Inflammatory macrophage treated with lipopolysaccharide for 1 hour (primary cell): ENCODE measurements at regions not wholly inside any gene's neighbourhood (a gene's known extent, or its start where the extent isn't known, plus 50 kb on each side); places are given as distances from the start of the nearest gene placed in this dataset.
"Not testable (repeated sequence)": the region's sequence is repeated elsewhere in the genome, so short reads cannot be mapped to it uniquely, and the experiment has no call there.

Source experiments
- DNase-seq, 2 donors: peaks; one replicate each; pipeline ENCODE4 v3.0.0-alpha.2; 2020 to 2022

- not testable (repeated sequence) for DNase-seq
Observed at GRCh38 chr21:5066682-5067251, 5454.6 kb upstream of the TPTE start.

DNA sequence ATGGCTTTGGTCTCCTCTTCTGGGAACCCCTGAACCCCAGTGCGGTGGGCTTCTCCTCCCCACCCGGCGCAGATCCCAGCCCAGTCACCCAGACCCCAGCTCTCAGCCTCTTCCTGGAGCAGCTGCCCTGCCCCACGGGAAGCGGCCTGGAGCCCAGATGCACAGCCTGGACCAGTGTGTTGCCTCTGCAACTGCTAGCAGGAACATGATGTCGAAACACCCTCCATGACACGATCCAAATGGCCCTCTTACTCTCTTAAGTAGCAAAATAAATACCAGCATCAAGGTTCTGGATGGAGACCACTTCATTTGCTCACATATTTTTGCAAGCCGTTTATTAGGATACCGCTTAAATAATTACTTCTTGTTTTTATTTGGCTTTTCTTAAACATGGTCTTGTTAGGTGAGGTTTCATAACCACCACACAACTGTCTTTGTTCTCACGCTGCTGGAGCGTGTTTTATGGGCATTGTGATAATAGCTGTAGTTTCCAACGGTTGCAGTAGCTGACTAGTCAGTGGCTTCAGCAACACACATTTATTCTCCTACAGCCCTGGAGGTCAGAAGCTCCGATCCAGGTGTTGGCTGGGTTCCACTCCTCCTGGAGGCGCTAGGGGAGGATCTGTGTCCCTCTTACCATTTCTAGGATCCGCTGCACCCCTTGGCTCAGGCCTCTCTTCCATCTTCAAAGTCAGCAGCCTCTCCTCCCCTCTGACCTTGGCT lies 5453.9 kb upstream of the TPTE start:
- not testable (repeated sequence) for DNase-seq

DNA sequence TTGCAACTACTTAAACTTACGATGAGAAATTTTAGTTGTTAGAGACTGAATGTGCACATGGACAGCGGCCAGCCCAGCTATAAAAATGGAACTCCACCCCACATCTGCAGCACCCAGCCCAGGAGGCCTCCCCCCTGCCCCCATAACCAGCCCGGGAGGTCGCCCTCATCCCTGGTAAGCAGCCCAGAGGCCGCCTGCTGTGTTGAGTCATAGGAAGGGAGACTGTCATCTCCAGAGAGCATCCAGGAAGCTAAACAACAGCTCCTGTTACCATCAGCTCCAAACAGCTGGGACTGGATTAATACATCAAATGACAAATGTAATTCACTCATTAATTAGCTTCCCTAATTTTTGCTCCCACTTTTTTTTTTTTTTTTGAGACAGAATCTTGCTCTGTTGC lies 5452.7 kb upstream of the TPTE start:
- DNase-seq, result not testable (repeated sequence)

DNA sequence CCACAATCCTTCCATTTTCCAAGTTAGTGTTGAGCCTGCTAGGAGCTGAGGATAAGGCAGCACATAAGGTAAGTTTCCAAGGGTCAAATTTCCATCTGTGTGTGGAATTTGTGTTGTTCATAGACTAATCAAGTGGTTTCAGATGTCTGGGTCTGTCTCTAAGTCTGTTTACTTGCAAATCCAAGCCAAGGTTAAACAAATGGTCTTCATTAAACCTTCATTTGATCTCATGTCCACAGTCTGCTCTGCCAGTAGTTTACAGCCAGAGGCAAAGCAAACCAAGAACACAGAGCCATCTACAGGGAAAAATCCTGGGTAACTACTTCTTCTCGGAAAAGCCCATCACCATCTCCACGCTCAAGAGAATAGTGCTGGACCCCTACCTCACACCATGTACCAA lies 5450.2 kb upstream of the TPTE start:
- DNase-seq, result not testable (repeated sequence)

GRCh38 chr21:5076854-5077253 lies 5444.5 kb upstream of the TPTE start:
- not testable (repeated sequence) for DNase-seq

DNA sequence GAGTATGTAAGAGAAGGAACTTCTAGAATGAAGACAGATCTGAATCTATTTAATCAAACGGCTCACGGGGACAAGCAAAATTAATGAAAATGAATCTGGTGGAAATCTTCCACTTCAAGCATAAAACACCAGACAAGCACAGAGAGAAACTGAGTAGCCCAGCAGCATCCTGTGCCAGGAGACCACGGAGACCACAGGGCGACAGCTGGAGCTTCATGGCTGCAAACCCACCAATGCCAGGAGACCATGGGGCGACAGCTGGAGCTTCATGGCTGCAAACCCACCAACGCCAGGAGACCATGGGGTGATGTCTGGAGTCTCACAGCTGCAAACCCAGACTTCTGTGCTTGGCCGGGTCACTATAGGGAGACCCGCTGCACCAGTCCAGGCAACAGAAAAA lies 5442.0 kb upstream of the TPTE start:
- not testable (repeated sequence) for DNase-seq

- DNase-seq, result not testable (repeated sequence)
Observed at GRCh38 chr21:5080015-5080414, 5441.4 kb upstream of the TPTE start.

- DNase-seq, result not testable (repeated sequence)
Observed at GRCh38 chr21:5084246-5084645, 5437.1 kb upstream of the TPTE start.

- not testable (repeated sequence) for DNase-seq
Observed at GRCh38 chr21:5085456-5085855, 5435.9 kb upstream of the TPTE start.

GRCh38 chr21:5086416-5086815 lies 5435.0 kb upstream of the TPTE start:
- peak; percentile 5 to 17 for DNase-seq

DNA sequence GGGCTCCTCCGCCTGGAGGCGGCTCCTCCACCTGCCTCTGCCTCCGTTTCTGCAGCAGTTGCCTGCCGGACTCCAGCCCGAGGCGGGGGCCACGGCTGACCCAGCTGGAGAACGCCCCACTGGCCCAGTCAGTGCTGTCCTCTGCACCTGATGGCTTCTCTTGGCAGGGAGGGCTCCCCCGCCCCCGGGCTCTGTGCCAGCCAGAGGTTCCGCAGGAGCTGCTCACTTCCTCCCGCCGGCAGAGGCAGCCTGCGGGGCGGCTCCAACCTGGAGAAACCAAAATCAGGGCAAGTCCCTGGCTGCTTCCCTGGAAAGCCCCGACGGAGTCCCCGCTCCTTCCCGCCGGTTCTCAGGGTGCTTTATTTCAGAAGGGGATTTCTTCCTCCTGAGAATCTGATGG lies 5432.6 kb upstream of the TPTE start:
- DNase-seq, result not testable (repeated sequence)

DNA sequence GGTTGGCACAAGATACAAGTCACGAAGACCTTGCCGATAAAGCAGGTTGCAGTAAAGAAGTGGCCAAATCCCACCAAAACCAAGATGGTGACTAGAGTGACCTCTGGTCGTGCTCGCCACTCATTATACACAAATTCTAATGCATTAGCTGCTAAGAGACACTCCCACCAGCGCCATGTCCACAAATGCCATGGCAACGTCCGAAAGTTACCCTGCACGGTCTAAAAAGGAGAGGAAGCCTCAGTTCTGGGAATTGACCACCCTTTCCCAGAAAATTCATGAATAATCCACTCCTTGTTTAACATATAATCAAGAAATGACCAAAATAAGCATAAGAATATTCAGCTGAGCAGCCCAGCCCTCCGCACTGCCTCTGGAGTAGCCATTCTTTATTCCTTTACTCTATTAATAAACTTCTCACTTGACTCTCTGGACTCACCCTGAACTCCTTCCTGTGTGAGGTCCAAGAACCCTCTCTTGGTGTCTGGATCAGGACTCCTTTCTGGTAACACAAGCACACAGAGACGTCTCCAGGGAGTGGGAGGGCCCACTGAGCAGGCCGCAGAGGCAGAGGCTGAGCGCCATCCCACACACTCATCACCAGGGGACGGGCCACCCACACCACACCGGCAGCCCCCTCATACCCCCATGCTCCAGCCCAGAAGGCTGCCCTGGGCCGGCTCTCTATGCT lies 5431.8 kb upstream of the TPTE start:
- DNase-seq, result not testable (repeated sequence)

GRCh38 chr21:5090132-5091079 lies 5431.0 kb upstream of the TPTE start:
- not testable (repeated sequence) for DNase-seq

DNA sequence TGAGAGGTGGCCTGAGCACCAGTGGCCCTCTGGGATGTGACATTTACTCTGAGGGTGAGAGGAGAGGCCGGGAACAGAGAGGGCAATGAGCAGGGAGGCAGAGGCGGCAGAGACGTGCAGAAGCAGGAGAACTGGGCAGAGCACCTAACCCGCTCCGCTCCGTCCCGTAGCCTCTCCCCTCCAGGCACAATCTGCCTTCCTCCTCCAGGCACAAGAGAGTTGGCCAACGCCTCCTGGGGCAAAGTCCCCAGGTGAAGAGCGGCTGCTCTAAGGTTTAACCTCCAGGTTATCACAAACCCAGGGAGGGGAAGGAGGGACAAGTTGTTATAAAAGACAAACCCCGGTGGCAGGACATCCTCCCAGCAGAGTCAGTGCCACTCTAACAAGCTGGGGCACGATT lies 5430.1 kb upstream of the TPTE start:
- not testable (repeated sequence) for DNase-seq

GRCh38 chr21:5095628-5096027 lies 5425.8 kb upstream of the TPTE start:
- DNase-seq, result not testable (repeated sequence)

- not testable (repeated sequence) for DNase-seq
Observed at GRCh38 chr21:5098010-5098743, 5423.2 kb upstream of the TPTE start.

DNA sequence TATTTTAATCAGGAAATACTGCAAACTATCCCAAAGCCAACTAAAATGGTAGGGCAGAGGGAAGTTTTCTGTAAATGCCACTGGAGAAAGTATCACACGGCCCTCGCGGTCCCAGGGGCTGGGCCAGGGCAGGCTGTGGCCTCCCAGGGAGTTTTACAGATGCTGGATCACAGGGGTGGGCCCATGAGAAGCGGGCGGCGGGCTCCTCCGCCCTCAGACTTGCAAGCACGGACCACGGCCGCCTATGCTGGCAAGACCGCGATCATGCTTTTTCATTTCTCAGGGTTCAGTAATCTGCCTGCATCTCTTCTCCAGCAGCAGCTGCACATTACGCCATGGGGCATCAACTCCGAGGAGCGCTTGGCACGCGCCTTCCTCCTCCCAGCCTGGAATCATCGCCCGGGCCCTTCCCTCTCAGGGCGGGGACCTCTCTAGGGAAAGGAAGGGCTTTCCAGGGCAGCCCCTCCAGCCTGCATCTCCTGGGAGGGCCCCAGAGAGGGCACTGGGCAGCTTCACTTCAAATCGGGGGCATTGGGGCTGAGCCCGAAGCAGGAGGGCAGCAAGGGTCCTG lies 5420.7 kb upstream of the TPTE start:
- DNase-seq, result not testable (repeated sequence)

DNA sequence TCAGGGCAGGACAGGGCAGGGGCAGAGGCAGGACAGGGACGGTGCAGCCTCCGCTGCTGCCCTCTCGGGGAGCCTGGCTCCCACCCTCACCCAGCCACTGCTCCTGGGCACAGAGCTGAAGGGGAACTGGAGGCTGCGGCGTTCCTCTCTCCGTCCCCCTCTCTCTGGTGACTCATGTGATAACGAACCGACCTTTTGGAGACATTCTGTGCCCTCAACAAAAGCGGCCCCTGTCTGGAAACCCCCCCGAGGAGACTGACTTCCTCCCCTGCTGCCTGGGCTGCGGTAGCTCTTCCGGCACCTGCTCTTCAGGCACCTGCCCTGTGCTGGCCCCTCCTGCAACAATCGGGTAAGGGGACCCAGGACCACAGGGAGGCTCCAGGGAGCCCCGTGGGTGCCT lies 5419.6 kb upstream of the TPTE start:
- peak; percentile 64 to 85 for DNase-seq

GRCh38 chr21:5103880-5104561 lies 5417.4 kb upstream of the TPTE start:
- DNase-seq, result not testable (repeated sequence)

- DNase-seq, result not testable (repeated sequence)
Observed at GRCh38 chr21:5104562-5104928, 5416.8 kb upstream of the TPTE start.
